Esophagus squamous epithelium (tissue), 5 donors: ENCODE measurements at regions not wholly inside any gene's neighbourhood (a gene's known extent, or its start where the extent isn't known, plus 50 kb on each side); places are given as distances from the start of the nearest gene placed in this dataset.

Experiments used
- DNase-seq: peaks from one replicate; lab custom pipeline; 2025; lab: John Stamatoyannopoulos, UW
- H3K27ac ChIP-seq, 4 donors: fragments of 200-600 bp; sonication (generic); one replicate each; pipeline ENCODE4 v1.5.1; 2016 to 2019; ENCODE audit warnings: mild to moderate bottlenecking in 1 of 4
- H3K27me3 ChIP-seq, 4 donors: fragments of 200-600 bp; sonication (generic); 1 replicate in 3 of 4; 2 replicates in 1 of 4; pipeline versions ENCODE4 v1.5.1 to v1.6.0; 2017 to 2021; ENCODE audit warnings: antibody characterized with exemption in 1 of 4
- H3K36me3 ChIP-seq, 3 donors: fragments of 200-600 bp; sonication (generic); one replicate each; pipeline ENCODE4 v1.5.1; 2016 to 2019
- H3K4me1 ChIP-seq, 3 donors: fragments of 200-600 bp; sonication (generic); one replicate each; pipeline ENCODE4 v1.5.1; 2017 to 2019
- H3K4me3 ChIP-seq, 4 donors: fragments of 200-600 bp; sonication (generic); 1 replicate in 3 of 4; 2 replicates in 1 of 4; pipeline ENCODE4 v1.5.1; 2016 to 2019; ENCODE audit warnings: mild to moderate bottlenecking in 2 of 4, moderate library complexity in 1 of 4
- H3K9me3 ChIP-seq, 3 donors: fragments of 200-600 bp; sonication (generic); one replicate each; pipeline ENCODE4 v1.5.1; 2016 to 2019
- CTCF ChIP-seq, 6 experiments: fragments of 450-650 bp in 4 of 6; fragments of 200-600 bp in 2 of 6; sonication (generic) in 2 of 6; IDR thresholded peaks; one replicate each; pipeline ENCODE4 v1.5.1; 2016 to 2019; ENCODE audit warnings: antibody characterized with exemption in 6 of 6, mild to moderate bottlenecking in 4 of 6, moderate library complexity in 4 of 6
- POLR2A ChIP-seq, 4 donors: fragments of 450-650 bp; IDR thresholded peaks; one replicate each; pipeline ENCODE4 v1.6.1; 2017; ENCODE audit warnings: antibody characterized with exemption in 4 of 4, mild to moderate bottlenecking in 4 of 4, moderate library complexity in 3 of 4
- WGBS, 2 donors: methylation state at CpG; one replicate each; pipeline ENCODE4 v1.1.5; 2018; 5-methylcytosine and 5-hydroxymethylcytosine counted together
- intact Hi-C: fragments of 100-400 bp; cut with DNase I; formaldehyde crosslinking; loops from one replicate; pipeline ENCODE4 v1.15.0; 2022
- donor health status: DM: yes; HTN: yes; CAD: no.

- Histone ChIP-seq H3K4me3 (no peak overlapping the region), H3K36me3 (no peaks in the 10 kb centered on the region), H3K9me3 (peaks cover 0 to 3% (median 0%) of the 10 kb centered on the region in 3 donors), H3K4me1 (no peaks in the 10 kb centered on the region), H3K27ac (no peak overlapping the region), H3K27me3 (no peaks in the 10 kb centered on the region)
- 100% methylated on average over 2 of the region's 4 CpGs; no CpG with 5 or more reads in 1 of the 2 donors for WGBS, 2 donors
- intact Hi-C loops: no loop called here
- no peak for DNase-seq
- TF ChIP-seq CTCF (IDR thresholded peaks at IDR 0.05) (no peak), POLR2A (IDR thresholded peaks at IDR 0.05) (no peak)
These were observed 1065.5 kb downstream of the GRIK2 start for GRCh38 chr6:102458990-102459389.

GRCh38 chr6:102438171-102438570 lies 1044.7 kb downstream of the GRIK2 start:
- Histone ChIP-seq H3K36me3 (no peaks in the 10 kb centered on the region), H3K27me3 (no peaks in the 10 kb centered on the region), H3K4me1 (no peaks in the 10 kb centered on the region), H3K9me3 (no peaks in the 10 kb centered on the region), H3K4me3 (no peak overlapping the region), H3K27ac (no peak overlapping the region)
- no peak for TF ChIP-seq CTCF (IDR thresholded peaks at IDR 0.05)
- no peak for TF ChIP-seq POLR2A (IDR thresholded peaks at IDR 0.05)
- 69 to 76% methylated on average over 1 of the region's 1 CpG for WGBS, 2 donors
- intact Hi-C loops: no loop called here
- DNase-seq: no peak

GRCh38 chr6:102417368-102417998 lies 1024.0 kb downstream of the GRIK2 start:
- TF ChIP-seq POLR2A (IDR thresholded peaks at IDR 0.05): no peak
- DNase-seq: no peak
- Histone ChIP-seq H3K27me3 (no peaks in the 10 kb centered on the region), H3K27ac (no peak overlapping the region), H3K9me3 (no peaks in the 10 kb centered on the region), H3K4me1 (no peaks in the 10 kb centered on the region), H3K36me3 (no peaks in the 10 kb centered on the region), H3K4me3 (no peak overlapping the region)
- intact Hi-C loops: no loop called here
- 24 to 48% methylated on average over 3 to 4 of the region's 4 CpGs for WGBS, 2 donors

GRCh38 chr6:102415891-102416290 lies 1022.4 kb downstream of the GRIK2 start:
- no peaks in the 10 kb centered on the region for H3K9me3 ChIP-seq
- H3K27me3 ChIP-seq: no peaks in the 10 kb centered on the region
- no peak overlapping the region for H3K4me3 ChIP-seq
- 60 to 78% methylated on average over 1 of the region's 1 CpG for WGBS, 2 donors
- no peak for DNase-seq
- no peaks in the 10 kb centered on the region for H3K4me1 ChIP-seq
- intact Hi-C loops: no loop called here
- TF ChIP-seq POLR2A (IDR thresholded peaks at IDR 0.05): no peak
- no peak overlapping the region for H3K27ac ChIP-seq
- H3K36me3 ChIP-seq: no peaks in the 10 kb centered on the region

- Histone ChIP-seq H3K4me1 (no peaks in the 10 kb centered on the region), H3K27me3 (no peaks in the 10 kb centered on the region), H3K9me3 (no peaks in the 10 kb centered on the region), H3K4me3 (no peak overlapping the region), H3K36me3 (no peaks in the 10 kb centered on the region), H3K27ac (no peak overlapping the region)
- WGBS, 2 donors: 59 to 61% methylated on average over 3 of the region's 3 CpGs
- TF ChIP-seq CTCF (IDR thresholded peaks at IDR 0.05): no peak
- TF ChIP-seq POLR2A (IDR thresholded peaks at IDR 0.05): no peak
- no peak for DNase-seq
- intact Hi-C loops: no loop called here
These were observed 1018.3 kb downstream of the GRIK2 start for GRCh38 chr6:102411796-102412195.

- no peak for DNase-seq
- TF ChIP-seq POLR2A (IDR thresholded peaks at IDR 0.05) (no peak), CTCF (IDR thresholded peaks at IDR 0.05) (no peak)
- WGBS, 2 donors: 69 to 70% methylated on average over 4 of the region's 4 CpGs
These were observed 1014.6 kb downstream of the GRIK2 start for GRCh38 chr6:102407886-102408741.

More at GRCh38 chr6:102407886-102408741, 1014.6 kb downstream of the GRIK2 start:
- H3K4me1 ChIP-seq: no peaks in the 10 kb centered on the region
- intact Hi-C loops: no loop called here
- no peak overlapping the region for H3K27ac ChIP-seq
- no peaks in the 10 kb centered on the region for H3K36me3 ChIP-seq
- no peak overlapping the region for H3K4me3 ChIP-seq
- H3K27me3 ChIP-seq: no peaks in the 10 kb centered on the region
- H3K9me3 ChIP-seq: no peaks in the 10 kb centered on the region
